Left renal cortex interstitium (tissue), 4 donors: ENCODE measurements at regions not wholly inside any gene's neighbourhood (a gene's known extent, or its start where the extent isn't known, plus 50 kb on each side); places are given as distances from the start of the nearest gene placed in this dataset.

Experiments used
- DNase-seq, 4 donors: peaks; one replicate each; pipeline ENCODE4 v3.0.0-alpha.2; 2013; ENCODE audit warnings: low read depth in 4 of 4, low spot score in 2 of 4, missing footprints in 1 of 4

DNA sequence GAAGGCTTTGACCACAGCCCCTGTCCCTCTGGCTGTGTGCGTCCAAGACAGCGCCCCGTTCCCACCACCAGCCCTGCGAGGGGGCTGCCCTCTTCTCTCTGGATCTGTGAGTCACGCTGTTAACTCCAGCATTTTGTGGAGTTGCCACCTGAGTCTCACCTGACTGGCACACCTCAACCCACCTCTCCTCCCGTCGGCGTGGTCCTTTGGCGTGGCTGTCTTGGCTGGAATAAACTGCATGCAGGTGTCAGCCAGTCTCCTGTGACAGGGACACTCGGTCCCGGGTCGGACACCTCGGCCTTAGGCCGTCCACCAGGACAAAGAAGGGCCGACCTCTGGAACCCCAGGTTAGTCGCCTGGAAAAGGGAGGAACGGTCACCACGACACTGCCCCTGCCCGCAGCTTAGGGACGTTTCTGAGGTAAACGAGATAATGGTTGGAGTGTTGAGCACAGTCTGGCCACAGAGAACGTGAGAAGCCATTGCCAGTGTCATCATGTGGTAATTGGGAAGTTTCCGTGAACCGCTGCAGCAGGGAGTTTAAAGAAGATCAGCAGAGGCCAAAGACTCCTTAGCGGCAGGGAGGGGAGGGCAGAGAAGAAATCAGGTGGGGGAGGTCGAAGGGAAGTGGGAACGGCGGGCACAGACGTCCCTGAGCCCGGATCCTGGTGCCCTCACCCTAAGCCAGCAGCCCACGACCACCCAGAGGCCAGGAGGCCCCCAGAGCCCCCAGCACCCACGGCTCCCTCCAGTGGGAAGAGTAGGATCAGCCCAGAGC lies 73.6 kb upstream of the FAM20C start:
- DNase-seq: no peak

DNA sequence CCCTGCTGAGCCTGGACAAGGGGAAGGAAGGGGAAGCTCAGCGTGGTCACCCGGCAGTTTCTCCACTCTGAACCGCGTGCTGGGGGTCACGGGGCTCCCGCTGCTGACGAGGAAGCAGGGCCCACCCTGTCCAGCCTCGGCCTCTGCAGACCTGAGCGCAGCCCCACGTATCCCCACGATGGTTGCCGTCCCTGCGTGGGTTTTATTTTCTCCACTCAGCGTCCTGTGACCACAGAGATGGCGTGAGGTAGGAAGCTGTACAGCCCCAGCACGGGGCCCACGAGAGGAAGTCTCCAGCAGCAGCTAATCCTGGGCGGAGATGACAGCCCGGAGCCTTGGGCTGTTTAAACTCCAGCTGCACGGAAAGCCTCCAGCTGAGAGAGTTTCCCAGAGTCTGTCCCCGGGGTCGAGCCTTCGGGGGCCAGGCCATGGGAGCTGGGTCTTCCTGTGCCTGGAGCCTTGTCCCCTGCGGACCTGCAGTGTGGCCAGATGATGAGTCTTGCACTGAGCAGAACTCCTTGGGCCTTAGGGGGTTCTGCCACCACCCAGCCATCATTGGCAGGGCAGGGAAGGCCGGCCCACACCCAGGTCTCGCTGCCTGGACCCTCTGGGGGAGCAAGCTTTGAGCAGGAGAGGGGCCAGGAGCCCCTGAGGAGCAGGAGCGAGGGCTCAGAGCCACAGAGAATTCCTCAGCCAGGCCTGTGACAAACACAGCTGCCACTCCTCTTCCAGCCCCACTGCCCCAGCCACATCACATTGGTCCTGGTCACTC lies 72.8 kb upstream of the FAM20C start:
- DNase-seq: no peak

DNA sequence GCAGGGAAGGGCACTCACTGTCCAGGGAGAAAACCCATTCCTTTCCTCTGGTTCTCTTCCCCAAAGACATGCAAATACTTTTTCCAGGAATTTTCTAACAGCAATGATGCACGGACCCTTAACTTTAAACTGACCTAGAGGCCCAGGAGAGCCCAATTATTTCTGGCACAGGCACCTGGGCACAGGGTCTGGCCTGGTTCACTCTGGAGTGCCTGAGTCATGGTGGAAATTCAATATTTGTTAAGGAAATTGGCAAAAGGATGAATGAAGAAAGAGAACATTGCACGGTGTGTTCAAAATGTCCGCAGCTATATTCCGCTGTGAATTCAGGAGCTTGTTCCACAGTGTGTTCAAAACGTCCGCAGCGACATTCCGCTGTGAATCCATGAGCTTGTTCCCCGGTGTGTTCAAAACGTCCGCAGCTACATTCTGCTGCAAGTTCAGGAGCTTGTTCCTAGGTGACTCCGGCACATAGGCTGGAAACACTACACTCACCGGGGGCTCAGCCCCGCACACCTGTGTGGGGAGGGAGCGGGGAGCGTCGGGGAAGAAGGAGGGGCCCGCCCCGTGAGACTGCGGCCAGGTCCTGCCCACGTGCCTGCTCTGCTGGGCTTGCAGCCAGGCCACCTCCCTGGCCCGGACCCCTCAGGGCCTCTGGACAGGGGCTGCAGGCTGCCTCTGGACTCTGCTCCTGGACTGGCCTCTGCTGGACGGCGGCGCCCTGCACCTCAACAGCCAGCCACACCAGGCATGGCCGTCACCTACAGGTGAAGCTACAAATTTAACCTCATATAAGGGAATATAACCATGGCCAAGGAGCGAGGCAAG lies 72.0 kb upstream of the FAM20C start:
- DNase-seq: no peak

DNA sequence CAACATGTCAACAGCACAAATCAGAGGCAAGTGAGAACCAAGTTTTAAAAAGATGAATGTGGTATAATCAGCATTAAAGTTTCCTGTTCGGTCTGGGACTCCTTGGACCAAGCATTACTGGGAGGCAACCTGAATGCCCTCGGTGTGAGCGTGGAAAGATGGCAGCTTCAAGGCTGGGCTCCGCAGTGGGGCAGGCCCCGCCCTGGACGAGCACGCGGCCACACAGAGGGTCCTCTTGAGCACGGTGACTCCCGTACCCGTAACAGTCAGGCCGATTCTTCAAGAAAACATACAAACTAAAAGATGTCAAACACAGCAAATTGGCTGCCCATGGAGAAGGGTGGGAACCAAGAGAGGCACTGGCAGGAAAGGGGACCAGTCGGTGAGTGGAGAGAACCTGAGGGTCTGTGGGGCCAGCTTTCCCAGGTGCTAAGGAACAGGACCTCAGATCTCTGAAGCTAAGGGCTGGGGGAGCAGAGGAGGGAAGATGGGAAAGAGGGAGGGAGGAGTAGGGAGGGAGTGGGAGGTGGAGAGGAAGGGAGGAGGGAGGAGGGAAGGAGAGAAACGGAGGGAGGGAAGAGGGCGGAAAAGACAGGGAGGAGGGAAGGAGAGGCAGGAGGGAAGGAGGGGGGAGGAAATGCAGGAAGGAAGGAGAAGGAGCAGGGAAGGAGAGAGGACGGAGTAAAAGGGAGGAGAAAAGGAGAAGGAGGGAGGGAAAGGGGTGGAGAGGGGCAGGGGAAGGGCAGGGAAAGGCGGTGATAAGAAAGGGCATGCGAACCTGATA lies 71.2 kb upstream of the FAM20C start:
- DNase-seq: no peak

DNA sequence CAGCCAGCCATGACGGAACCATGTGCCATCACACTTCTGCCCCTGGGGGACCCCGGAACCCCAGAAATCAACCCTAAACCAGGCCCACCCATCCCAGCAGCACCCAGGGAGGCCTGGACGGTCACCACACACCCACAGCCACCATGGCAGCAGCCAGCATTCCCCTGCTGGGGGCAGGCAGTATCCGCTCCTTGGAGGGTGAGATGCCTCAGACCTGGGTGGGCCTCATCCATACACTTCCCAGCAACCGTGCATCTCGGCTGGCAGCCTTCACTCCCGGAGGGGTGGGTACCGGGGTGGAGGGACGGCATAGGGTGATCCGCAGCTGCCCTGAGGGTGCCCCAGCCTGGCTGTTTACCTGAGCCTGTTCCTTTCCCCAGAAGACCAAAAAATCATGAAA lies 69.1 kb upstream of the FAM20C start:
- no peak for DNase-seq

DNA sequence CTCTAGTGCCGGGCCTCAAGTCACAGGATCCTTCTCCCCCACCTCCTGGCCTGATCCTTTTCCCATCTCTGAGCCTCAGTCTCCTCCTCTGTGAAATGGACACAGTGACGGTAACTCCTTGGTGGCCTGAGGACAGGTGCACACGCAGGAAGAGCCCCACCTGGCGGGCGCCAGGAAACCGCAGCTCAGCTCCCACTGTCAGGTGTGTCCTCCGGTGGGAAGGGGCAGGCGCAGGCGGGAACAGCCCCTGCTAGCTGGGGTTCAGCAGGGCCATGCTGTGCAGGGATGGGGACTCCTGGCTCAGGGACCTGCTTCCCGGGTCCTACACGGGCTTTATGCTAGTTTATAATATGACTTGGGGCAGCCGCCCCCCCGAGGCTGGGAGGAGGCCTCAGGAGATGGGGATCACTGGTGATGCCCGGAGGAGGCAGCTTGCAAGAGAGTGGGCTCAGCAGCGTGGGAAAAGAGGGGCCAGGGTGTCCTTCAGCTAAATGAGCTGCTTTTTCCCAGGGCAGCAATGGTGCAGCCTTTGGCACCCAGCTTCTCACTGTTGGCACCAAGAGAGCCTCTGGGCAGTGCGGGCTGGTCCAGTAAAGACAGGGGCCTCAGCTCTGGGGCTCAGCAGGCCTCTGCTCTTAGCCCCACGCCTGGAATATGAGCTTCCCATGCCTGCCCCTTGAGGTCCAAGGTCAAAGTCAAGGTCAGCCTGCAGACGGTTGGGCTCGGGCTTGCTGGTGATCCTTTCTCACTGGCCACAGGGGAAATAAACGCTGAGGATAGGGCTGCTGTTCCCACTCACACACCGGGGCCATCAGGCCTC lies 68.0 kb upstream of the FAM20C start:
- no peak for DNase-seq

DNA sequence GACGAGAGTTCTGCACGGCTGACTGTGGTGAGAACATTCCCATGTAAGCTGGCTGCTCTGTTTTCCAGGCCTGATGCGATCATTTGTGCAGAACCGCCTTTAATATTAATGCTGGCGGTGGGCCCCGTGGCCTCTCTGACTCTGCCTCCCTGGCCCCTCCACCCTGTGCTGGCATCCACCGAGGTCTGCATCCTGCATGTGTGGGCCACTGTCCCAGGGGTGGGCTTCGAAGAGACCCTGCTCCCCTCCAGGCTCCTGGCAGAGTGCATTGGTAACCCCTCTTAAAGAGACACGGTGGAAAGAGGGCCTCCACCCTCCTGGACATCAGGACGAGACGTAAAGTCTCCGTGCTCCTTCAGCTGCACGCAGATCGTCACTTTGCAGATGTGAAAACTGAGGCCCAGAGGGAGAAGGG lies 67.3 kb upstream of the FAM20C start:
- DNase-seq: no peak

DNA sequence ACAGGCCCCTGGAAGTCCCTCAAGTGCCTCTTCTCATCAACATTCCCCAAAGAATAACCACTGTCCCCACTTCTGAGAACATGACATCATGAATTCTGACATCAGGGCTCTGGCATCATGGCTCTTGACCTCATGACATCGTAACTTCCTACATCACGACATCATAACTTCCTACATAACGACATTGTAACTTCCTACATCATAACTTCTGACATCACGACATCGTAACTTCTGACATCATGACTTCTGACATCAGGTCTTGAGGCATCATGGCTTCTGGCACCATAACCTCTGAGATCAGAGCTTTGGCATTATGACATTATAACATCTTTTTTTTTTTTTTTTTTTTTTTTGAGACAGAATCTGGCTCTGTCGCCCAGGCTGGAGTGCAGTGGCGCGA lies 66.7 kb upstream of the FAM20C start:
- no peak for DNase-seq

DNA sequence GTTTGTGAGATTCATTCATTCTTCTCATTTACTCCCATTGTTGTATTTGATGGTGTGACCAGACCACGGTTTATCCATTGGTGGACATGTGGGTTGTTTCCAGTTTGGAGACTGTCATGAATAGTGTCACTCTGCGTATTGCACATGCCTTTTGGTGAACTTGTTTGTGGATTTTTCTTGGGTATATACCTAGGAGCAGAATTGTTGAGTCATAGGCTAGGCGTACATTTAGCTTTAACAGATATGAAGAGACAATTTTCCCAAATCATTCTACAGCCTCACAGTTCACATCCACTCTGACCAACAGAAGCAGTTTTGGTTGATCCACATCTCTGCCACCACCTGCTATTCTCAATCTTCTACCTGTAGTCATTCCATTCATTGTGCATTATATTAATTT lies 66.0 kb upstream of the FAM20C start:
- no peak for DNase-seq

DNA sequence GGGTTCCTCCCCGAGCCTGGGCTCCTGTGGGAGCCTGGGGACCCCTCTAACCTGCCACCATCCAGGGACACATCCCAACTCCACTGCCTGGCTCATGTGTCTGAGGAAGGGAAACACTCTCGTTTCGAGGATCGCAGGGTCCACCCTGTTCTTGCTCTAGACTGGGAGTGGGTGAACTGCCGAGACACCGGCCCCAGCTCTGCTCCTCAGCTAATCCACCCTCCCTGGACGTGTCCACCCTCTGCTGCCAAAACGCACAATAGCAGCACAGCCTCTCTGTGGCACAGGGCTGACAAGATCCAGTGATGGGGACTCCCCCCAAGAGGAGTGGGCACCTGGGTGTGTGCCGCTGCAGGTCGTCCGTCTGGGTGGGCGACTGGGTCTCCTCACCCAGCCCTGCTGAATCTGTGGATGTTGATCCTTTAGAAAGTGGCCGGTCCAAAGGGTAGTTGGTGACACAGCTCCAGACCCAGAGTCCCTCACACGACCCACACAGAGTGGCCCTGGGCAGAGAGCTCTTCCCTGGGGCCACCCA lies 65.2 kb upstream of the FAM20C start:
- DNase-seq: no peak

DNA sequence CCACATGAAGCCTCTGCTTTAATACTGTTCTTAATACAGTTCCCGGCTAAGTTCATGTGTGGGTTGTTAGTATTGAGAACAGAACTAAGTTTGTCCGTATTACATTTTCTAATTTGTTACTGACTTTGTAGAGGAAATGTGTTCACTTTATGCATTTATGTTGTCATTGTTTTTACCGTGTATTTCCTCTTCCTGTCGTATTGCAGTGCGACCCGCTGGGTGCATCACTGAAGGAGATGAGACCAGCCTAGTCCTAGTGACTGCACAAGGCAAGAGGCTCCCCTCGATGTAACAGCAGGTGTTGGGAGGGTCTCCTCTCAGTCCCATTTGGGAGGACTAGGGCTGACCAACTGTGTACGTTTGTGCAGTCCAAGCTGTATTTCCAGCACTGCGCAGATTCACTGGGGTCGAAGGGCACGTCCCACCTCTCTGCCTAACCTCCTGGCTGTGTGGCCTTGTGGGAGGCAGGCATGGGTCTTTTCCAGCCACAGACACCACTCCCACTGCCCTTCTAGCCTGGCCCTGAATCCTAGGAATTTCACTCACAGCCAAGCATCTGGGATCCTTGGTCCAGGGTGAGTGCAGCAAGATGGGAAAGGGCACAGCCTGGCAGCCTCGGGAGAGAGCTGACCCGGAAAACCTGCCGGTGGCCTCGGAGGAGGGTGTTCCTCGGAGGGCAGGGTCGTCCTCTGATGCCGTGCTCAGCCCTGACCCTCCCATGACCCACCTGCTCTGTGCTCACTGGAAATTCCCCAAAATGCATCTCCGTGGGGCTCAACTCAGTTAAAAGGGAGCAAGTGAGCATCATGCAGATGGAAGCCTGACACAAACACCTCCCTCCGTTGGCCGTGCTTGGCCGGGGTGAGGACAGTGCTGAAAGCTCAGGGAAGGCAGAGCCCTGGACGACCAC lies 63.9 kb upstream of the FAM20C start:
- no peak for DNase-seq

DNA sequence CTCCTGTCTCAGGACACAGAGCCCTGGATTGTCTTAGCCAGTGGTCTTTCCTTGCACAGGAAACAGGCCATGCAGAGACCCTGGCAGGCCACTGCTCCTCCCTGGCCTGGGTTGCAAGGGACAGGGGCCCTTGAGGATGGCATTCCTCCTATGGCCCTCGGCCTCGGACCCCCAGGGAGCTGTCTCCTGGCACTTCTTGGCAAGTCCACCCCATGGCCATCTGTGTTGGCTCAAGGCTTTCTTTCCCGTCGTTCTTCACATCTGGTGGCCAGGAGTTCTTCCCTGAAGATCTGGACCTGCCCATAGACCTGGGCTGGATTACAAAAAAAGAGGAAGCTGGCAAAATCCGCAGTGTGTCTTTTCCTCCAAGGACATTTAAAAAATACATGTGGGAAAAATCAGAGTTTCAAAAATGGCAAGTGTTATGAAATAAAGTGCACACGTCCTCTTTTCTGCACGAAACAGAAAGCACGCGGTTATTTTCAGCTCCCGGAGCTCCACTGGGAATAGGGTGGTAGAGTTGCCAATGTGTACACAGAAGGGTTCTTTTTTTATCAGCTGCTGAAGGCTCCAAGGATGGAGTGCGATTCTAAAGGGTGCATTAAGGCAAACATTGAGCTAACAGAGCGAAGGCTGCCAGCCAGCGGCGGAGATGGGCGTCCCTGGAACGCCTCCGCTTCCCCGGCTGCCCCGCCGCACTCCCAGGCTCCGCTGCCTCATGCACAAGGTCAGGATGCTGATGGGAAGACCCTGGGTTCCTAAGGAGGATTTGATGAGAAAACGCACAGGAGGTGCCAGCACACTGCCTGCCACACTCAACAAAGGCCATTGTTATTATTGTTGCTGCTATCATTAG lies 62.8 kb upstream of the FAM20C start:
- no peak for DNase-seq

DNA sequence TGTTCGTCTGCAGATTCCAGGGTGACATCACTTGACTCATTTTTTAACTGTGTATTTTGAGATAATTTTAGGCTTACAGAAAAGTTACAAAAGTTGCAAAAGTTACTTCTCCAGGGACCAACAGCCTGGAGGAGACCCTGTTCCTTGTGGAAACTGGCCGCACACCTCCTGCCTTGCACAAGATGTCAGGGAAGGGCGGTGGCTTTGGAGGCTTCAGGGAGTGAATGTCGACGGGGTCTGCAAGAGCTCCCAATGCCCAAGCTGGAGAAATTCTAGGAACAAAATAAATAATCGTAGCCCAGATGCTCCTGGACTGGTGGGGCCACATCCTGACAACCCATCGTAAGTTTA lies 62.2 kb upstream of the FAM20C start:
- DNase-seq: no peak

DNA sequence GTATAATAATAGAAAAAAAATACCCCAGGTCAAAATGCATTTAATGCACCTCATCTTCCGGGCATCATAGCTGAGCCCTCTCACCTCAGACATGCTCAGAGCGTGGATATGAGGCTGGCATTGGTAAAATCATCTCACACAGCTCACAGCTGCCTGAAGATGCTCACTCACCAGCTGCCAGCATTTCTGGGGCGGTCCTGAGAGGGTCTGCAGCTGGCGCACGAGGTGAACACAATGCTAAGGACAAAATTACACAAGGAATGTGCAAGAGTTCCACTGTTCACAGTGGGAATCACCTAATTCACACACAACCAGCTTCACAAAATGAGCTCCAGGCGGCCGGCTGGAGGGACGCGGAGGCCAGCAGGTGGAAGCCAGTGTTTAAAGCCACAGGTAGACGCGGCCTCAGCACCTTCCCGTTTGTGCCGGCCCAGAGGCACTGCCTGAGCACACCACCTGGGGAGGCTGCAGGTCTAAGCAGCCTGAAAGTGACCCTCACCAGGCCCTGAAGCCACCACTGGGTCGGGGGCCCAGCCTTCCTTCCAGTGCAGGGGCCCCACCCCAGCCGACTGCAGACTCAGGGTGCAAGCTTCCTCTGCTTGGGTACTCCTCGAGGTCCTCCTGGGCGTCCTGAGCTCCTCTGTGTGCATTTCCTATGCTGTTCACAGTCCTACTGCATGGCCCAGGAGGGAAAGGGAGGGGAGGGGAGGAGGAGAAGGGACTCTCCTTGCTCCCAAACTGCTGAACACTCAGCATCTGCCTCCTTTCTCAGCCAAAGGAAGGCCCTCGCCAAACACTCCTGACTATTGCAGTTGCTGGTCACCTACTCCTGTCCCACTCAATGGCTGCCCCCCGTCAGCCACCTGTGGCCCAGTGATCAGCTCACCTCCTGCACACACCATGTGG lies 61.2 kb upstream of the FAM20C start:
- no peak for DNase-seq

DNA sequence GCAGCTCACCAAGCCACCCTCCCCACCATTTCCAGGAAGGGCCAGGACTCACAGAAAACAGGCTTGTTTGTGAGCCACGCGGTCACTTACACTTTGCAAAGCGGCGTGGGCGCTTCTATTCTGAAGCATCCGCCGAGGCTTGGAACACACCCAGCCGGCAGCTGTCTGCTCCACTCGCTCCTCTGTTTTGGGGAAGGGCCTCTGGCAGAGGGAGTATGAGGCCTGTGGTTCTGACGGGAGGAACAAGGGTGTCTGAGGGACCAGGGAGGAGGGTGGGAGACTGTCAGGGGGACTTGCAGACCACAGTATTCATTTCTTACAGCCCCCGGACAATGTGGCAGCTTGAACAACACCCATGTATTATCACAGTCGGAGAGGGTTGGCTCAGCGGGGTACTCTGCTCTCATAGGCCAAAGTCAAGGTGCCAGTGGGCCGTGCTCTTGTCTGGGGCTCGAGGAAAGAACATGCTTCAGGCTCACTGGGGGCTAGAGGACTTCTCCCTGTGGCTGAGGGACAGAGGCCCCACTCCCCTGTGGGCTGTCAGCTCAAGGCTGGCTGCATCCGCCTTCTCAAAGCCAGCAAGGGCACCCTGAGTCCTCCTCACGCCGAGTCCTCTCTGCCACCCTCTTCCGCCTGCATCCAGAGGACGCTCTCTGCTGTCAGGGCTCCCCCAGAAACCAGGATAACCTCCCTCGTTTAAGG lies 60.4 kb upstream of the FAM20C start:
- DNase-seq: no peak

DNA sequence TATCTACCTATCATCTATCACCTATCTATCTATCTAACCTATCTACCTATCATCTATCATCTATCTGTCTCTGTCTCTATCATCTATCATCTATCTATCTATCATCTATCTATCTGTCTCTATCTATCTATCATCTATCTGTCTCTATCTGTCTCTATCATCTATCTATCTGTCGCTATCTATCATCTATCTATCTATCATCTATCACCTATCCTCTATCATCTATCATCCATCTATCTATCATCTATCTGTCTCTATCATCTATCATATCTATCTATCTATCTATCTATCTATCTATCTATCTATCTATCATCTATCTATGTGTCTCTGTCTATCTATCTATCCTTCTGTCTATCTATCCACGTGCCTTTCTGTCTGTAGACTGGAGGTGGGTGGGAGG lies 59.5 kb upstream of the FAM20C start:
- no peak for DNase-seq
